SIG-M5 treated with dmso at 0.1 percent for 504 hours (cell line): ENCODE measurements at regions not wholly inside any gene's neighbourhood (a gene's known extent, or its start where the extent isn't known, plus 50 kb on each side); places are given as distances from the start of the nearest gene placed in this dataset.
A peak's percentile ranks its signal among the peaks of the same experiment; 100 is the strongest.
"Not testable (repeated sequence)": the region's sequence is repeated elsewhere in the genome, so short reads cannot be mapped to it uniquely, and the experiment has no call there.

Experiments
- DNase-seq: peaks from one replicate; lab custom pipeline; 2025; ENCODE audit not compliant: unreplicated experiment; lab: John Stamatoyannopoulos, UW

- DNase-seq, result no peak
Observed at GRCh38 chr1:219323426-219323825, 149.7 kb downstream of the LYPLAL1 start.

- no peak for DNase-seq
Observed at GRCh38 chr1:219322766-219323165, 149.1 kb downstream of the LYPLAL1 start.

DNA sequence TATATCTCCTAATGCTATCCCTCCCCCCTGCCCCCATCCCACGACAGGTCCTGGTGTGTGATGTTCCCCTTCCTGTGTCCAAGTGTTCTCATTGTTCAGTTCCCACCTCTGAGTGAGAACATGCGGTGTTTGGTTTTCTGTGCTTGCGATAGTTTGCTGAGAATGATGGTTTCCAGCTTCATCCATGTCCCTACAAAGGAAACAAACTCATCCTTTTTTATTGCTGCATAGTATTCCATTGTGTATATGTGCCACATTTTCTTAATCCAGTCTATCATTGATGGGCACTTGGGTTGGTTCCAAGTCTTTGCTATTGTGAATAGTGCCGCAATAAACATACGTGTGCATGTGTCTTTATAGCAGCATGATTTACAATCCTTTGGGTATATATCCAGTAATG lies 146.9 kb downstream of the LYPLAL1 start:
- DNase-seq, result not testable (repeated sequence)

DNA sequence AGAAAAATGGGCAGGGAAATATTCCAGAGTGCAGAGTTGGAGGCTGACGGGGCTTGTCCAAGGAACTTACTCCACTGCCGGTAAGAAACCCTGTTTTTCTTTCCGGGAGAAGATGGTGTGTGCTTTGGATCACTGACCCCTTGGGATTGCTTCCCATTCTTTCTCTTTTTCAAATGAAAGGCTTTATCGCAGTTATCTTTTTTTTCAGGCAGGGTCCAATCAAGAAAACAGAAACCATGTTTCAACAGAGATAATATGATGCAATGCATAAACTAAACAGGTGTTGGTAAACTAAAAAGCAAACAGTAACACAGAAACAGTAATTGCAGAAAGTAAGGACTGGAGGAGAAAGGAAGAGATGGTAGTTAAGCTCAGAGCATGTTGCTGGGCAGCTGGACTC lies 145.1 kb downstream of the LYPLAL1 start:
- DNase-seq, result no peak

DNA sequence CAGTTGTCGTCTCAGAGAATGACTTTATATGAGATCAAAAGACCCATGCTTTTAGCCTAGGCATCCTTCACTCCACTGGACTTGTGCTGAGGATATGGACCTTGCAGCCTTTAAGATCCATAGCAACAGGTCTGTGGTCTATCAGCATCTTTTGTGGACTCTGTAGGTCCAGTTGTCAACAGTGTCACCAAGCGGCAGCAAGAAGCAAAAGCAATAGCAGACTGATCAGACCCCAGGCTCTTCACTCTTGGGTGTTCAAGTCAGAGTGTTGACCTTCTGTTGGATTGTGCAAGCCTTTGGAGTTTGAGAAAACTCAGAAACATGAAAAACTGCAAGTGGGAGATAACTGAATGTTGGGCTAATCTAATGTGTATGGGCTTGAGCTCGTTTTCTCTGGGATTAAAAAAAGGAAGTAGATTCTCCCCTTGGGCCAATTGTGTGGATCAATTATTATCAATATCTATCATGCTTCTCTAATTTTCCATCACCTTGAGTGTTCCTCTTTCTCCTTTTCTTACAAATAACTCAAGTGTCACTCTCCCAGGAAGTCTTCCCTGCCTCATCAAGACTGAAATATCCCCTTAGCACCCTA lies 144.2 kb downstream of the LYPLAL1 start:
- peak; percentile 59 for DNase-seq

DNA sequence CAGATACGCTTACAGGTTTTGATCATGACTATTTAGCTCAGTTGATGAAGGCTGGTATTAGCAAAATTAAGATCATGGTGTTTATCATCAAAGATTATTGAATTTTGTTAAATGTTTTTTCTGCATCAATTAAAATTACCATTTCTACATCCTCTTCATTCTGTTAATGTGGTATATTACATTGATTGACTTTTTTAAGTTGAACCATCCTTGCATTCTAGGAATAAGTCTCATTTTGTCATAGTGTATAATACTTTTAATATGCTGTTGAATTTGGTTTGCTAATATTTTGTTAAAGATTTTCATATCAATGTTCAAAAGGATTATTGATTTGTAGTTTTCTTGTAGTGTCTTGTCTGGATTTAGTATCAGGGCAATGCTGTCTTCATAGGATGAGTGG lies 142.4 kb downstream of the LYPLAL1 start:
- DNase-seq, result no peak

- DNase-seq, result no peak
Observed at GRCh38 chr1:219313961-219314360, 140.3 kb downstream of the LYPLAL1 start.

- DNase-seq, result no peak
Observed at GRCh38 chr1:219312967-219313366, 139.3 kb downstream of the LYPLAL1 start.

GRCh38 chr1:219310181-219310728 lies 136.6 kb downstream of the LYPLAL1 start:
- no peak for DNase-seq

DNA sequence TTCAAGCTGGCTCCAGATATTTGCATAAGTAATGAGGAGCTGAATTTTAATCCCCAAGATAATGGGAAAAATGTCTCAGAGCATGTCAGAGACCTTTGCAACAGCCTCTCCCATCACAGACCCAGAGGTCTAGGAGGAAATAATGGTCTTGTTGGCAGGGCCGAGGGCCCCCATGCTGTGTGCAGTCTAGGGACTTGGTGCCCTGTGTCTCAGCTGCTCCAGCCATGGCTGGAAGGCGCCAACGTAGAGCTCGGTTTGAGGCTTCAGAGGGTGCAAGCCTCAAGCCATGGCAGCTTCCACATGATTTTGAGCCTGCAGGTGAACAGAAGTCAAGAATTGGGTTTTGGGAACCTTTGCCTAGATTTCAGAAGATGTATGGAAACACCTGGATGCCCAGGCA lies 134.7 kb downstream of the LYPLAL1 start:
- no peak for DNase-seq

DNA sequence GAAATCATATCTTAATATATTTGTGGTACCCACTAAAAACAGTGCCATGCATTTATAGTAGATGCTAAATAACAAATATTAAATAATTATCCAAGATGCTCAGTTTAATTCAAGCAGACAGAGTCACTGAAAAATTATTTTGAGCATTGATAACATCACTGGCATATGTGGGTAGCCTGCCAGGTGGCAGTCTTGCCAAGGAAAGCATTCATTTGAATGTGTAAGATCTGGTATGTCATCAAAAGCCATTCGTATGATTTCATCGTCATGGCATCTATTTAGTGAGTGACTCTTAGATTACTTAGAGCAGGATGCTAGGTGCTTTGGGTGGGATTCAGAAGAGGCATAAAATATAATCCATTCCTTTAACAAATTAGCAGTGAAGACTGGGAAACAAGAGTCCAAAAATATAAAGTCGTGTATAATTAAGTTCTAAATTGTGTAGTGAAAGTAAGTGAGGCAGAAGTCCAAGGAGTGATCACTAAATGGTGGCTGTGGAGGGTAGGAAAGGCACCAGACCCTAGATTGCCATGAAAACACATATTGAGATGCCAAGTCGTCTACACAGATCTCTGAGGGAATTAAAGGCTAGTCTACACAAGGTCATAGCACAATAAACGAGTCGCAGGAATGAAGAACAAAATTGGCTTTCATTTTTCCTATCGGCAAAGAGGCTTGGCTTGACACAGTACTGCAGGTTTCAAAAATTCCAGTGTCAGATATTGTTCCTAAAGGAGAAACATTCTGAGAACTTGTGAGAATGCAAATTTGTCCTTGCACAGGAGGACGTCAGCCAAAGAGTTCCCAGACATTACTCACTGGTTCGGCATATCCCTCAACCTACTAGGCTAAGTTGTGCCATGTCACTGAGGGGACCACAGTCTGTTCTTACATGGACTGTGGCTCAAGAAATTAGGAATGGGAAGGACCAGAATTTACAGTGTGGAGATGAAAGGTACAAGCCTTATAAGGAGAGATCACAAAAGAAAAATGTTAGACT lies 130.8 kb downstream of the LYPLAL1 start:
- DNase-seq, result no peak

GRCh38 chr1:219302697-219303096 lies 129.0 kb downstream of the LYPLAL1 start:
- no peak for DNase-seq

- DNase-seq, result no peak
Observed at GRCh38 chr1:219299420-219299819, 125.7 kb downstream of the LYPLAL1 start.

- no peak for DNase-seq
Observed at GRCh38 chr1:219298571-219299148, 125.0 kb downstream of the LYPLAL1 start.

DNA sequence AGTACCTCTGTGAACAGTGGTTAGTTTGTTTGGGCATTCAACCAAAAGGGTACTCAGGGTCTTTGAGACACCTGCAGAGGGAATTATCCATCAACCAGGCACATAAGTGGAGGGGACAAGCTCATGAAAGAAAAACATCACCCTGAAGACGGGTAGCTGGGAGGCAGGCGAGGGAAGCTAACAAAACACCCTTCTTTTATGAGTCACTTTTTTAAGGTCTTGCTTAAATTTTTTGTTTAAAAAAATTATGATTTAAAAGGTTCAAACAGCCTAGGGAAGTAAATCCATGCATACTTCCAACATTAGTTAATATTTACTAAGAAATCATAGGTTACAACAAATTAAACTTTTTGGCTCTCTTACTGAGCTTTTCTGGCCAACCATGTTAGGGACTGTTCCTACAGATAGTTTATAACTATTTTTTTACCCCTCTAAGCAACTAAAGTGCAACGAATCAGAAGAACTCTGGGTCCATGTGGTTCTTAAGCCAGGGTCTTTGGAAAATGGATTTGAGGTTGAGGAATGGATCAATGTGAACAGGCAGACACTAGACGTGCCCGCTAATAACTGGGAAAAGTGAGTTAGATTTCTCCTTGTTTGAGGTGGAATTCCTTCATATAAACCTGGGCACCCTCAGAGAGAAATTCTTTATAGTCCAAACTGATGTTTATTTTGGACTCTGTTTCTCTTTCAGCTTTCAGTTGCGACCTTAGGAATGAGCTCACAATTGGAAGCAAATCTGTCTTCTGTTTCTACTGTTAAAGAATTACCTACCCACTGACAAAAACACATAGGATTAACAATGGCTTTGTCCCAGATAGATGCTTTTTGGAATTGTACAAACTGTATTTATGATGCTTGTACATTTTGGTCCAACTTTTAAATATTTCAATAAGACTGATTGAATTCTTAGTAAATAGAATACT lies 123.0 kb downstream of the LYPLAL1 start:
- DNase-seq, result no peak

DNA sequence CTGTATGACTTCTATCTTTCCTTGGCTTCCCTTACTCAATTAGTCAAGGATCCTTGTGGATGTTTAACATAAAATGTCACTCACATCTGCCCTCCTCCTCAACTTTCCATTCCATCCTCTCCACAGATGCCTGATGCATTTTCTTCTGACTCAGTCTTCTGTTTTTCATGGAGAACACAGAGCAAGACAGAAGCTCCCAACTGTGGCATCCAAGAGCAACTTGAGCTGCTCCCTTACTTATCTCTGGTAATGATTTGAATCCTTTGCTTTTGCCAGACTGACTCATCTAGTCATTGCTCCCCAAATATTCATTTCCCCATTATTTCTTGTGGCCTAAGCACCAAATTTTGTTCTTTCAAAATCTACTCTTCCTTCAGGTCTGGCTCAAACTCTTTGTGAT lies 120.6 kb downstream of the LYPLAL1 start:
- no peak for DNase-seq

DNA sequence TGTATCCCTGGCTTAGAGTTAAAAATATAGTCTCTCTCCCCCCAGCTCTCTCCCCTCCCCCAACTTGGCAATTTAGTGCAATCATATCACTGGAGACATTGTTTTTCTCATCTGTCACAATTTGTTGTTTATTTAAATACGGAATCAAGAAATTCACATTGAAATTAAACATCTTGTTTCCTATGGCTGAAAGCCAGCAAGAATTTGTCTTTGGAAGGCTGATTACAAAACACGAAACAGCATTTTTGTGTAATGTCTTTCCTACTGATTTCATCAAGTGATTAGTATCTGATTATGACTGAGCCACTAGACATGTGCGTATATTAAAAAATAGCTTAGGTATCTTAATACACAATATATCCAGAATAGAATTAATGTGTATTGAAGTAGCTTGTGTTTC lies 119.7 kb downstream of the LYPLAL1 start:
- DNase-seq, result no peak

- no peak for DNase-seq
Observed at GRCh38 chr1:219292999-219293398, 119.3 kb downstream of the LYPLAL1 start.

DNA sequence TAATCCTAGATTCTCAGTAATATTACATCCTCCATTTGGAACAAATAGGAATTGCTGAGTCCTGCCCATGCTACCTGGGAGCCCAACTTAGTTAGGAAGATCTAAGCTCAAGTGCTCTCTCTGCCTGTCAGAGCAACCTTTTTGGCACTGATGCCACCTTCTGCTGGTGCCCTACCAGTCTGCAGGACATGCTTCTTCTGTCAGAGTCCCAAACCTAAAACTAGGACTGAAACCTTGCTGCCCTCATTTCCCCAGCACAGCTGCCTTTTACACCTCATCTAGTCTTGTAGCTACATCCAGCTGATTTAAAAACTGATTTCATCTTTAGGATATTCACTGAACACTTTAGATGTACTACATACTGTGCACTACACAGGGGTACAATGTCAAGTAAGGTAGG lies 118.7 kb downstream of the LYPLAL1 start:
- DNase-seq, result no peak

DNA sequence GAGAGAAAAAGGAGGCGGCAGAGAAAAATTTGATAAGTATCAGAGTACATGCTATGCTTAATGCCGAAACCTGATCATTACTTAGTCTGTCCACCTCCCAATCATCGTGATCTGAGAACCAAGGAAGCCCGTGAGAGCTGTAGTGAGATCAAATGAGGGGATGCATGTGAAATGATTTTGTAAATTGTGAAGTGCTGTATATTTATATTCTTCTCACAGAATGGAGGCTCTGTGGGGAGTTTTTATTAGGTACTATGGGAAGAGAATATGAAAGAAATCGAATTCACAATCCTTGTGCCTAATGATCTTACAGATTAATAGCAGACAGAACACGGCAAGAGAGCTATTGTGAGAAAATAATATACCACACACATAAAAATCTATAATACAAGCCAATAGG lies 115.5 kb downstream of the LYPLAL1 start:
- no peak for DNase-seq

DNA sequence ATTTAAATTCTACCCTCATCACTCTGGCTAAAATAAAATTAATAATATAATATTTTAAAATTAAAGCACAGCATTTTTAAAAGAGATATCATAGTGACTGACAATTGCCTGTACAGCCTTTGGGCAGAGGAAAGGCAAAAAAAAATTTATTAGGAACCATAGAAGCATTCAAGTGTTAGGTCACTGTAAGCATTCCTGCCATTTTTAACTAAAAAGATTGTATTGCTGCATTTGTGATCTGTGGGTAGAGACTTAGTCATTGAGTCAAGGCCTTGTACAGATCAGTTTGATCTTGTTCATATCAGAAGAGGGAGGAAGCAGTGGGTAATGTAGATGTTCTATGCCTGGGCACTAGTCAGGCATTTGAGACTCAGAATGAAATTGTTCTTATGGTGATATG lies 109.9 kb downstream of the LYPLAL1 start:
- DNase-seq, result no peak
